ENCODE measurements at regions not wholly inside any gene's neighbourhood (a gene's known extent, or its start where the extent isn't known, plus 50 kb on each side); places are given as distances from the start of the nearest gene placed in this dataset.

DNA sequence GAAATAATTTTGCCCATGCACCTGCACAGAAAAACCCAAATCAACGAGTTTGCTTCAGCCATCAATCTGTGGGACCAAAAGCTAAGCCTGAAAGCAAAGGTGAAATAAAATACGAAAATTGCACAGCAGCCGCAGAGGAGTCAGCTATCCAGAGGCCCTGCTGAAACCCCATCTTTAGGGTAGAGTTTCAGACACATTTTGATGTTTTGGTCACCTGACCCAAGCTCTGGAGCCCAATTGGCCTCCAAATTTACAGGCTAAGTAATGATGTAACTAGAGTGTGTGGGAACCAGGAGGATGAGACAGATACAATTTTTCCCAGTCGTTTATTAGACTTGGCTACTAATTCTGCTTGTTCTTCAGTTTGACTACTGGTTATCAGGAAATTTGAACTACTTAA lies 308.6 kb upstream of the ATP11B start:
- no peak for DNase-seq (ENCODE audit: extremely low spot score)
- 73% methylated on average over 4 of the region's 4 CpGs for WGBS
- TF ChIP-seq POLR2A (IDR thresholded peaks at IDR 0.05; ENCODE audit: low read depth) (no peak), EP300 (IDR thresholded peaks at IDR 0.05) (no peak), POLR2AphosphoS5 (IDR thresholded peaks at IDR 0.05) (no peak)
- TF ChIP-seq, protein P1, sequence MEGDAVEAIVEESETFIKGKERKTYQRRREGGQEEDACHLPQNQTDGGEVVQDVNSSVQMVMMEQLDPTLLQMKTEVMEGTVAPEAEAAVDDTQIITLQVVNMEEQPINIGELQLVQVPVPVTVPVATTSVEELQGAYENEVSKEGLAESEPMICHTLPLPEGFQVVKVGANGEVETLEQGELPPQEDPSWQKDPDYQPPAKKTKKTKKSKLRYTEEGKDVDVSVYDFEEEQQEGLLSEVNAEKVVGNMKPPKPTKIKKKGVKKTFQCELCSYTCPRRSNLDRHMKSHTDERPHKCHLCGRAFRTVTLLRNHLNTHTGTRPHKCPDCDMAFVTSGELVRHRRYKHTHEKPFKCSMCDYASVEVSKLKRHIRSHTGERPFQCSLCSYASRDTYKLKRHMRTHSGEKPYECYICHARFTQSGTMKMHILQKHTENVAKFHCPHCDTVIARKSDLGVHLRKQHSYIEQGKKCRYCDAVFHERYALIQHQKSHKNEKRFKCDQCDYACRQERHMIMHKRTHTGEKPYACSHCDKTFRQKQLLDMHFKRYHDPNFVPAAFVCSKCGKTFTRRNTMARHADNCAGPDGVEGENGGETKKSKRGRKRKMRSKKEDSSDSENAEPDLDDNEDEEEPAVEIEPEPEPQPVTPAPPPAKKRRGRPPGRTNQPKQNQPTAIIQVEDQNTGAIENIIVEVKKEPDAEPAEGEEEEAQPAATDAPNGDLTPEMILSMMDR (IDR thresholded peaks at IDR 0.05) = no peak
- Histone ChIP-seq H3K9me3 (no peaks in the 10 kb centered on the region), H3K4me3 (no peak overlapping the region), H3K36me3 (no peaks in the 10 kb centered on the region), H3K27ac (replicated peaks in 1 of 4) (no peak overlapping the region), H3K27me3 (no peaks in the 10 kb centered on the region), H3K4me1 (peaks cover 0 to 11% (median 4%) of the 10 kb centered on the region in 4 donors)
- intact Hi-C loops (cut with DNase I) = no loop called here

DNA sequence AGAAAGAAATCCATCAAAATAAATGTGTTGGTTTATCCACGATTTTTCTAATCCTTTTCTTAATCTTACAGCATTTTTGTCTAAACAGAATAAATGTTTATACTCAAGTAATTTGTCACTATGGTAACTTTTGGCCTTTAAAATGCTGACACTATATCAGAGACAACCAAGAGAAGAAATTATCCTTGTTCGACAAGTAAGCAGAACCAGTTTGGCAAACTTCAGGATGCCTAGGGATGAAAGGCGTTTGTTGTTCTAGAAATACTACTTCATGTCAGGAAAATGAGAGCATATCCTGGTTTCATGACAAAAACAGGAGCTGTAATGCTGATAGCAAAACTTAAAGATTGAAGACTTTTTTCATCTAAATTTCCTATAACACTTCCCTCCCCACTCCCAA lies 308.0 kb upstream of the ATP11B start:
- Histone ChIP-seq H3K4me3 (no peak overlapping the region), H3K4me1 (peaks cover 0 to 11% (median 4%) of the 10 kb centered on the region in 4 donors), H3K27me3 (no peaks in the 10 kb centered on the region), H3K36me3 (no peaks in the 10 kb centered on the region), H3K9me3 (no peaks in the 10 kb centered on the region), H3K27ac (replicated peaks in 1 of 4) (no peak overlapping the region)
- TF ChIP-seq POLR2A (IDR thresholded peaks at IDR 0.05; ENCODE audit: low read depth) (no peak), EP300 (IDR thresholded peaks at IDR 0.05) (no peak), POLR2AphosphoS5 (IDR thresholded peaks at IDR 0.05) (no peak)
- TF ChIP-seq, protein P1 (IDR thresholded peaks at IDR 0.05) = no peak
- intact Hi-C loops (cut with DNase I) = no loop called here
- DNase-seq (ENCODE audit: extremely low spot score) = no peak
- WGBS = 45% methylated on average over 3 of the region's 3 CpGs

DNA sequence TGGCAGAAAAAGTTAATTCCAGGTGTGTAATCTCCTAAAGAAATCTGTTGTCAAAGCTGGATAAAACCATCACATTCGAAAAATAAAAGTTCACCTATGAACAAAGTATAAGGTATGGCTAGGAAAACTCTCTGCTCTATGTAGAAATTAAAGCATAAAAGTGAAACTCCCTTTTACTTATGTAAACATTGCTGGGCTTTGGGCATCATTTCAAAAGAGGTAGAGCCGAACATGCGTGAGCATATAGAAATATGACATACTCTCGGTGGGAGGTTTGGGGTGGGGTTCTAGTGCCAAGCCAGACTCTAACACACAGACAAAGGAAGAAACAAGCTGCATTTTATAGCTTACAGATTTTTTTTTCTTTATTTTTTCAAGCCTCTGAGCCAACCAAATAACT lies 306.8 kb upstream of the ATP11B start:
- H3K27me3 ChIP-seq = no peaks in the 10 kb centered on the region
- H3K27ac ChIP-seq (replicated peaks in 1 of 4) = no peak overlapping the region
- no peaks in the 10 kb centered on the region for H3K9me3 ChIP-seq
- 64% methylated on average over 4 of the region's 4 CpGs for WGBS
- H3K36me3 ChIP-seq = no peaks in the 10 kb centered on the region
- intact Hi-C loops (cut with DNase I) = no loop called here
- H3K4me1 ChIP-seq = peaks cover 0 to 11% (median 4%) of the 10 kb centered on the region in 4 donors
- DNase-seq (ENCODE audit: extremely low spot score) = no peak
- no peak overlapping the region for H3K4me3 ChIP-seq
- TF ChIP-seq EP300 (IDR thresholded peaks at IDR 0.05) (no peak), POLR2AphosphoS5 (IDR thresholded peaks at IDR 0.05) (no peak), POLR2A (IDR thresholded peaks at IDR 0.05; ENCODE audit: low read depth) (no peak)
- TF ChIP-seq, protein P1 (IDR thresholded peaks at IDR 0.05) = no peak

DNA sequence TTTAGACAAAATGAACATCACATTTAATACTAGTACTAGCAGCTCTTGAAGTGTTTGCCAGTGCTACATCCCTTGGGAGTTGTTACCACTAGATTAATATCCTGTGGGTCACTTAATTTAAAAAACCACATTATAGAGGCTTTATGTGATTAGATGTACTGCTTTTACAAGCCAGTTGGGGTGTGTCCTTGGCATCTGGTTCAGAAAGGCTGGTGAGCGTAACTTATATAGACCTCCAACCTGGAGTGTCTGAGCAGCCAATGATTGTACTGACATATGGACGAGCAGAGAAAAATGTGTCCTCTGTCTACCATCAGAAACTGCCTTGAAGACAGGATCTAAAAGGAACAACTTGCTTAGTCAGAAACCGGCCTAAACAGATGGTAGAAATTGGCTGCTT lies 306.2 kb upstream of the ATP11B start:
- WGBS = 72% methylated on average over 3 of the region's 3 CpGs
- intact Hi-C loops (cut with DNase I) = no loop called here
- DNase-seq (ENCODE audit: extremely low spot score) = no peak
- H3K27me3 ChIP-seq = no peaks in the 10 kb centered on the region
- H3K4me1 ChIP-seq = peaks cover 0 to 11% (median 4%) of the 10 kb centered on the region in 4 donors
- H3K36me3 ChIP-seq = no peaks in the 10 kb centered on the region
- TF ChIP-seq POLR2AphosphoS5 (IDR thresholded peaks at IDR 0.05) = no peak
- TF ChIP-seq, protein P1 (IDR thresholded peaks at IDR 0.05) = no peak
- TF ChIP-seq POLR2A (IDR thresholded peaks at IDR 0.05; ENCODE audit: low read depth) = no peak
- TF ChIP-seq EP300 (IDR thresholded peaks at IDR 0.05) = no peak
- H3K9me3 ChIP-seq = no peaks in the 10 kb centered on the region
- no peak overlapping the region for H3K4me3 ChIP-seq
- H3K27ac ChIP-seq (replicated peaks in 1 of 4) = no peak overlapping the region

DNA sequence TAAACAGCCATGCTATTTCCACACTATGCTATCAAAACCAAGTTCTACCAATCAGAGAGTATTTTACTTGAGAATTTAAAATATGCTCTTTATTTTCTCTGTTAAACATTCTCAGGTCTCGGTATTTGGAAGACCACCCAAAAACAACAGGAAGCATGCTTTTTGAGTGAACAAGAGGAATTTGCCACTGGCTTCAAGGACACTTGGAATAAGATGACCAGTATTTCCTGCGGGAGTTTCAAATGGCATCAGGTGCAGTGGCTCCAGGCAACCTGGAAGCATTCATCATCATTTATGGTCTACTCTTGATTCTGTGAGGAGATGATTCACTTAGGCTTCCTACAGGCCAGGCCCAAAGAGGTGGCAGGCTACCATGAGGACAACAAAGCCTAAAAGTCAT lies 305.7 kb upstream of the ATP11B start:
- TF ChIP-seq EP300 (IDR thresholded peaks at IDR 0.05) (no peak), POLR2AphosphoS5 (IDR thresholded peaks at IDR 0.05) (no peak), POLR2A (IDR thresholded peaks at IDR 0.05; ENCODE audit: low read depth) (no peak)
- TF ChIP-seq, protein P1 (IDR thresholded peaks at IDR 0.05) = no peak
- no peak for DNase-seq (ENCODE audit: extremely low spot score)
- intact Hi-C loops (cut with DNase I) = no loop called here
- 86% methylated on average over 2 of the region's 2 CpGs for WGBS
- Histone ChIP-seq H3K27me3 (no peaks in the 10 kb centered on the region), H3K4me1 (peaks cover 0 to 7% (median 3%) of the 10 kb centered on the region in 4 donors), H3K4me3 (no peak overlapping the region), H3K36me3 (no peaks in the 10 kb centered on the region), H3K9me3 (no peaks in the 10 kb centered on the region), H3K27ac (replicated peaks in 1 of 4) (no peak overlapping the region)

Data from esophagus muscularis mucosa (tissue), 4 donors.